Testis (tissue), 2 donors: ENCODE measurements at regions not wholly inside any gene's neighbourhood (a gene's known extent, or its start where the extent isn't known, plus 50 kb on each side); places are given as distances from the start of the nearest gene placed in this dataset.
A peak's percentile ranks its signal among the peaks of the same experiment; 100 is the strongest.
"Not testable (repeated sequence)": the region's sequence is repeated elsewhere in the genome, so short reads cannot be mapped to it uniquely, and the experiment has no call there.

Experiments used
- DNase-seq: peaks from one replicate; pipeline ENCODE4 v3.0.0-alpha.2; 2019
- H3K27ac ChIP-seq, 2 donors: fragments of 200-600 bp; sonication (generic); one replicate each; pipeline ENCODE4 v1.5.1; 2019
- H3K27me3 ChIP-seq: fragments of 200-600 bp; sonication (generic); one replicate; pipeline ENCODE4 v1.5.1; 2019
- H3K36me3 ChIP-seq: fragments of 200-600 bp; sonication (generic); one replicate; pipeline ENCODE4 v1.5.1; 2017; ENCODE audit warnings: low read depth; ENCODE audit errors: missing control alignments
- H3K4me1 ChIP-seq: fragments of 200-600 bp; sonication (generic); one replicate; pipeline ENCODE4 v1.5.1; 2019
- H3K4me3 ChIP-seq, 2 donors: fragments of 200-600 bp; sonication (generic); one replicate each; pipeline ENCODE4 v1.5.1; 2017 to 2019
- H3K9me3 ChIP-seq: fragments of 200-600 bp; sonication (generic); one replicate; pipeline ENCODE4 v1.5.1; 2017
- CTCF ChIP-seq, 3 experiments: fragments of 450-650 bp in 2 of 3; fragments of 200-600 bp in 1 of 3; sonication (generic) in 1 of 3; IDR thresholded peaks; one replicate each; pipeline ENCODE4 v1.5.1; 2016 to 2019; ENCODE audit warnings: antibody characterized with exemption in 3 of 3, mild to moderate bottlenecking in 2 of 3, moderate library complexity in 1 of 3
- POLR2A ChIP-seq: fragments of 450-650 bp; IDR thresholded peaks from one replicate; pipeline ENCODE4 v1.6.1; 2017; ENCODE audit warnings: antibody characterized with exemption, mild to moderate bottlenecking, moderate library complexity
- WGBS, 2 donors: methylation state at CpG; one replicate each; pipeline ENCODE4 v1.1.5; 2018; 5-methylcytosine and 5-hydroxymethylcytosine counted together
- intact Hi-C: fragments of 100-400 bp; cut with DNase I; formaldehyde crosslinking; loops from one replicate; pipeline ENCODE4 v1.15.1; 2023; ENCODE audit warnings: low total_unique reads

- TF ChIP-seq CTCF (IDR thresholded peaks at IDR 0.05) (no peak), POLR2A (no peak)
- no peak overlapping the region for H3K27ac ChIP-seq
- no peaks in the 10 kb centered on the region for H3K27me3 ChIP-seq
- WGBS, 2 donors = 76 to 80% methylated on average over 1 of the region's 1 CpG
- no peak for DNase-seq
- no peak overlapping the region for H3K4me3 ChIP-seq
- no peaks in the 10 kb centered on the region for H3K36me3 ChIP-seq
- H3K9me3 ChIP-seq = no peaks in the 10 kb centered on the region
- intact Hi-C loops = no loop called here
- H3K4me1 ChIP-seq = no peaks in the 10 kb centered on the region
Observed at GRCh38 chr1:221963742-221964141, 221.9 kb upstream of the DUSP10 start.

DNA sequence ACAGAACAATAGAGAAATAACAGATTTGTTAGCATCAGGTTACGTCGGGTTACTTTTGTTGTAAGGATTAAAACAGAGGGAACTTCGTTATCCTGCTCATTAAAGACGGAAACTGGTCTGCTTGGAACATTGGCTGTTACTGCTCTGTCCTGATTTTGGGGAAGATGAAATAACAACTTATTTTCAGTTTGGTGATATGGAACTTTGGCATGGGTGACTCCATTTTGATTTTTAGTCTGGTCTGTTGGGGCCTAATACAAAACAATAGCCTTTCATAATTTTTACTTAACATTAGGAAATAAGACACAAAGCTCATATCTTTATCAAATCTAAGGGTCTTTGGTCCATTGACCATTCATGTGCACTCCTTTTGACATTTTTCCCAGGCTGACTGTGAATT lies 220.5 kb upstream of the DUSP10 start:
- intact Hi-C loops = no loop called here
- H3K4me3 ChIP-seq = no peak overlapping the region
- H3K27ac ChIP-seq = no peak overlapping the region
- no peaks in the 10 kb centered on the region for H3K27me3 ChIP-seq
- H3K9me3 ChIP-seq = no peaks in the 10 kb centered on the region
- no peaks in the 10 kb centered on the region for H3K4me1 ChIP-seq
- H3K36me3 ChIP-seq = no peaks in the 10 kb centered on the region
- TF ChIP-seq CTCF (IDR thresholded peaks at IDR 0.05) (no peak), POLR2A (no peak)
- WGBS, 2 donors = 92 to 93% methylated on average over 4 of the region's 4 CpGs
- DNase-seq = no peak

DNA sequence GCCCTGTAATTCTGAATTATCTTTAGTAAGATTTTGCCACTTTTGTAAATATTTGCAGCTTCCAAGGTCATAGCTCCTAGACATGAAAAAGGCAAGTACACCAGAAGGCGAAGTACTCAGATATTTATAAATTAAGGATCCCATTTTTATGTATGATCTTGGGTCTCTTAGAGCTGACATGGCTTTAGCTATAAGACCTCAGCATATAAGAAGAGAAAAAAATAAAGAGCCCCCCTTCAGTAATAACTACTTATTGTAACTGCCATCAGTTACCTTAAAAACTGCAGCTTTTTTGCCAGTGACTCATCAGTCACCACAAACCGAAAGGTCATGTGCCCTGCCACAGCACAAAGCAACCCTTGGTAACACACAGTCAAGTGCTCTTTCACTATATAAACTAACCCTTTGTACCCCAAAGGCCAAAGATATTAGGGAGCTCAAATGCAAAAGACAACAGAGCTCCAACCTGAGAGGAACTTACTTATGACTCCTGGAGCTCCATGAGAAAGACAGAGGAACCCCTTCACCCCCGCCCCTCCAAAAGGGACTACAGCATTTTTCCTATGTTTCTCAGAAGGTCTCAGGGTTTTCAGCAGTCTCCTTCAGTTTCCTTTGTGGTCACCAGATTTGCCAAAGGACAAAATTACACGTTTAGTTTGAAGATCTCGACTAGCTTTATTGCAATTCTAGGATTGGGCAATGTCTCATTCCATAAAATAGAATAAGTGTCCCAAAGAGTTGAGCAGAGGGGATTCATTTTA lies 219.8 kb upstream of the DUSP10 start:
- TF ChIP-seq CTCF (IDR thresholded peaks at IDR 0.05) (no peak), POLR2A (no peak)
- no peaks in the 10 kb centered on the region for H3K27me3 ChIP-seq
- 73 to 74% methylated on average over 5 of the region's 5 CpGs for WGBS, 2 donors
- no peak overlapping the region for H3K27ac ChIP-seq
- intact Hi-C loops = no loop called here
- H3K4me1 ChIP-seq = no peaks in the 10 kb centered on the region
- H3K9me3 ChIP-seq = no peaks in the 10 kb centered on the region
- peak; percentile 17 for DNase-seq
- H3K36me3 ChIP-seq = no peaks in the 10 kb centered on the region
- H3K4me3 ChIP-seq = no peak overlapping the region

GRCh38 chr1:221958161-221958562 lies 216.3 kb upstream of the DUSP10 start:
- H3K4me1 ChIP-seq, H3K4me3 ChIP-seq, H3K27me3 ChIP-seq, DNase-seq, intact Hi-C loops, H3K27ac ChIP-seq, H3K36me3 ChIP-seq, H3K9me3 ChIP-seq: not testable (repeated sequence)
- WGBS, 2 donors = 83 to 85% methylated on average over 2 of the region's 2 CpGs

DNA sequence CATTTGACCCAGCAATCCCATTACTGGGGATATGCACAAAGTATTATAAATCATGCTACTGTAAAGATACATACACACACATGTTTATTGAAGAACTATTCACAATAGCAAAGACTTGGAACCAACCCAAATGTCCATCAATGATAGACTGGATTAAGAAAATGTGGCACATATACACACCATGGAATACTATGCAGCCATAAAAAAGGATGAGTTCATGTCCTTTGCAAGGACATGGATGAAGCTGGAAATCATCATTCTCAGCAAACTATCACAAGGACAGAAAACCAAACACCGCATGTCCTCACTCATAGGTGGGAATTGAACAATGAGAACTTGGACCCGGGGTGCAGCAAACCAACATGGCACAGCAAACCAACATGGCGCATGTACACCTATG lies 215.5 kb upstream of the DUSP10 start:
- H3K4me3 ChIP-seq, H3K4me1 ChIP-seq, H3K36me3 ChIP-seq, H3K27me3 ChIP-seq, H3K27ac ChIP-seq, H3K9me3 ChIP-seq, intact Hi-C loops, DNase-seq: not testable (repeated sequence)
- WGBS, 2 donors = 96 to 98% methylated on average over 3 of the region's 3 CpGs

DNA sequence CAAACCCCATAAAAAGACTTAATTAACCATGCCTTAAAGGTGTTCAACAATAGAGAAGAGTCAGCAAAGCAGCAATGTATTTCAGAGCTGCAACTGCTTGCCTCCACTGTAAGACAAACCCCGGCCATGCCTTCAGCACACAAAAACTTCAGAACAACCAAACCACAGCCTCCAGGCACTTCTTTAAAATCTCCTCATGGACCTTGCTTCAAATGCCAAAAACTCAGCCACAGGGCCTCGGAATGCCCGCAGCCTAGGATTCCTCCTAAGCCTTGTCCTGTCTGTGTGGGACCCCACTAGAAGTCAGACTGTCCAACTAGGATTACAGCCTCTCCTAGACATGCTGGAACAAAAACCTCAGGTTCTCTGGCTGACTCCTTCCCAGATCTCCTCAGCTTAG lies 208.1 kb upstream of the DUSP10 start:
- Histone ChIP-seq H3K4me1 (no peaks in the 10 kb centered on the region), H3K4me3 (no peak overlapping the region), H3K27me3 (no peaks in the 10 kb centered on the region), H3K9me3 (no peaks in the 10 kb centered on the region), H3K27ac (no peak overlapping the region), H3K36me3 (no peaks in the 10 kb centered on the region)
- DNase-seq = no peak
- TF ChIP-seq POLR2A (no peak), CTCF (IDR thresholded peaks at IDR 0.05) (no peak)
- intact Hi-C loops = no loop called here
- WGBS, 2 donors = 89 to 92% methylated on average over 3 of the region's 3 CpGs
